Mesenchymal stem cell (in vitro differentiated cells and primary cell): ENCODE measurements at regions not wholly inside any gene's neighbourhood (a gene's known extent, or its start where the extent isn't known, plus 50 kb on each side); places are given as distances from the start of the nearest gene placed in this dataset.

Experiments
- DNase-seq: peaks from one replicate; pipeline ENCODE4 v3.0.0-alpha.2; 2013
- H2AFZ ChIP-seq: one replicate; pipeline ENCODE4 v1.6.1; 2013; ENCODE audit warnings: low read depth, mild to moderate bottlenecking, control low read depth, inconsistent platforms, low read length, moderate library complexity
- H2AK5ac ChIP-seq: 2 replicates; pipeline ENCODE4 v1.6.1; 2013; ENCODE audit warnings: low read length, moderate library complexity, mild to moderate bottlenecking, inconsistent platforms; ENCODE audit not compliant: severe bottlenecking
- H2BK120ac ChIP-seq: one replicate; pipeline ENCODE4 v1.6.1; 2013; ENCODE audit warnings: low read depth, mild to moderate bottlenecking, inconsistent platforms, low read length, moderate library complexity
- H2BK12ac ChIP-seq, 2 experiments: one replicate each; pipeline ENCODE4 v1.6.1; 2013; ENCODE audit warnings: inconsistent platforms in 2 of 2, low read length in 2 of 2, mild to moderate bottlenecking in 2 of 2, moderate library complexity in 2 of 2, control low read depth in 1 of 2
- H2BK15ac ChIP-seq: one replicate; pipeline ENCODE4 v1.6.1; 2013; ENCODE audit warnings: mild to moderate bottlenecking, low read depth, inconsistent platforms; ENCODE audit not compliant: poor library complexity, severe bottlenecking
- H2BK5ac ChIP-seq: 2 replicates; pipeline ENCODE4 v1.6.1; 2013; ENCODE audit warnings: low read depth, mild to moderate bottlenecking, low read length, control low read depth, inconsistent platforms; ENCODE audit not compliant: poor library complexity, severe bottlenecking
- H3K14ac ChIP-seq, 2 experiments: one replicate each; pipeline ENCODE4 v1.6.1; 2013; ENCODE audit warnings: inconsistent platforms in 2 of 2, low read length in 2 of 2, control low read depth in 1 of 2, mild to moderate bottlenecking in 1 of 2, moderate library complexity in 1 of 2
- H3K18ac ChIP-seq, 2 experiments: one replicate each; pipeline ENCODE4 v1.6.1; 2013; ENCODE audit warnings: inconsistent platforms in 2 of 2, low read length in 2 of 2, control low read depth in 1 of 2, low read depth in 1 of 2, mild to moderate bottlenecking in 1 of 2
- H3K23ac ChIP-seq, 2 experiments: one replicate each; pipeline ENCODE4 v1.6.1; 2013; ENCODE audit warnings: inconsistent platforms in 2 of 2, low read length in 2 of 2, mild to moderate bottlenecking in 2 of 2, moderate library complexity in 2 of 2, control low read depth in 1 of 2
- H3K27ac ChIP-seq: 2 replicates; pipeline ENCODE4 v1.5.1; 2013; ENCODE audit warnings: mild to moderate bottlenecking, moderate library complexity, low read length, control low read depth, inconsistent platforms; ENCODE audit not compliant: poor library complexity, severe bottlenecking
- H3K27me3 ChIP-seq, 2 experiments: 2 replicates each; pipeline versions ENCODE4 v1.6.1 to v1.7.0; 2013; ENCODE audit warnings: low read length in 2 of 2, mild to moderate bottlenecking in 2 of 2, moderate library complexity in 2 of 2, control low read depth in 1 of 2, inconsistent platforms in 1 of 2; ENCODE audit not compliant: control insufficient read depth in 1 of 2, insufficient read depth in 1 of 2
- H3K36me3 ChIP-seq, 2 experiments: 2 replicates each; pipeline versions ENCODE4 v1.6.1 to v1.7.0; 2013; ENCODE audit warnings: low read length in 2 of 2, control low read depth in 1 of 2, inconsistent platforms in 1 of 2, low read depth in 1 of 2, mild to moderate bottlenecking in 1 of 2; ENCODE audit not compliant: insufficient read depth in 2 of 2, control insufficient read depth in 1 of 2
- H3K4ac ChIP-seq, 2 experiments: one replicate each; pipeline ENCODE4 v1.6.1; 2013; ENCODE audit warnings: inconsistent platforms in 2 of 2, low read length in 2 of 2, mild to moderate bottlenecking in 2 of 2, moderate library complexity in 2 of 2, control low read depth in 1 of 2, low read depth in 1 of 2
- H3K4me1 ChIP-seq: 2 replicates; pipeline ENCODE4 v1.6.1; 2013; ENCODE audit warnings: low read depth, low read length, control low read depth; ENCODE audit not compliant: control insufficient read depth, insufficient read depth
- H3K4me2 ChIP-seq: 2 replicates; pipeline ENCODE4 v1.6.1; 2013; ENCODE audit warnings: low read length, mild to moderate bottlenecking, inconsistent platforms; ENCODE audit not compliant: poor library complexity, severe bottlenecking
- H3K4me3 ChIP-seq, 2 experiments: 2 replicates each; pipeline versions ENCODE4 v1.5.1 to v1.7.0; 2013; ENCODE audit warnings: low read length in 2 of 2, mild to moderate bottlenecking in 2 of 2, control low read depth in 1 of 2, low read depth in 1 of 2; ENCODE audit not compliant: insufficient read depth in 1 of 2
- H3K79me1 ChIP-seq: replicated peaks from 2 replicates; pipeline ENCODE4 v1.6.1; 2013; ENCODE audit warnings: mild to moderate bottlenecking, control low read depth, low read length, inconsistent platforms; ENCODE audit not compliant: poor library complexity, severe bottlenecking
- H3K9ac ChIP-seq: 2 replicates; pipeline ENCODE4 v1.7.0; 2013; ENCODE audit warnings: mild to moderate bottlenecking, low read length, moderate library complexity
- H3K9me3 ChIP-seq: 2 replicates; pipeline ENCODE4 v1.7.0; 2013; ENCODE audit warnings: mild to moderate bottlenecking, low read length; ENCODE audit not compliant: control insufficient read depth
- H4K8ac ChIP-seq: one replicate; pipeline ENCODE4 v1.6.1; 2013; ENCODE audit warnings: inconsistent platforms, mild to moderate bottlenecking, low read length, moderate library complexity
- H4K91ac ChIP-seq: one replicate; pipeline ENCODE4 v1.6.1; 2013; ENCODE audit warnings: mild to moderate bottlenecking, low read length, inconsistent platforms
- WGBS: methylation state at CpG from one replicate; pipeline ENCODE4 v1.1.7; 2013; ENCODE audit warnings: mixed read lengths; 5-methylcytosine and 5-hydroxymethylcytosine counted together

DNA sequence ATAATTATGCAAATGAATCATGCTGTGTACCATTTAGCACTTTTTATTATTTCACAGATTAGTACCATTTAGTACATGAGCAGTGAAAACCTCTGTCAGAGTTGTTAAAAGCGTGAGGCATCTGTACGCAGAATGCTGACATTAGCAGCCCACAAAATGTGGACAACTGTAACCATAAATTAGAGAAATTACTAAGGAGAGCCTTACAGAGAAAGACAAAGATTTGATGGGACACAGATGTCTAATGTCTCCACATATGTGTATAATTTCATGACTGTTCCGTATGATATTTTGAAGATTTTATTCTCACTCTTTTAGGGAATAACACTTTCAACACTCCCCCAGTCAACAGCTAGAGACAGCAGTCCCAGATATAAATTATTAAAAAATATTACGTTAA is 414.0 kb upstream of the ANKRD30A start:
- Histone ChIP-seq H3K18ac (no peak overlapping the region), H3K14ac (no peak overlapping the region), H3K4me3 (no peak overlapping the region), H2BK12ac (no peak overlapping the region), H4K8ac (no peak overlapping the region), H3K9ac (no peak overlapping the region), H2BK120ac (no peak overlapping the region), H3K9me3 (no peaks in the 10 kb centered on the region), H2BK5ac (no peak overlapping the region), H2BK15ac (no peak overlapping the region), H3K27me3 (no peaks in the 10 kb centered on the region), H3K4ac (no peak overlapping the region), H4K91ac (no peak overlapping the region), H2AFZ (no peak overlapping the region), H3K23ac (no peak overlapping the region), H3K36me3 (no peaks in the 10 kb centered on the region), H3K79me1 (no peaks in the 10 kb centered on the region), H3K4me2 (no peak overlapping the region), H2AK5ac (no peak overlapping the region), H3K27ac (no peak overlapping the region), H3K4me1 (no peaks in the 10 kb centered on the region)
- no peak for DNase-seq
- 94% methylated on average over 2 of the region's 4 CpGs for WGBS

DNA sequence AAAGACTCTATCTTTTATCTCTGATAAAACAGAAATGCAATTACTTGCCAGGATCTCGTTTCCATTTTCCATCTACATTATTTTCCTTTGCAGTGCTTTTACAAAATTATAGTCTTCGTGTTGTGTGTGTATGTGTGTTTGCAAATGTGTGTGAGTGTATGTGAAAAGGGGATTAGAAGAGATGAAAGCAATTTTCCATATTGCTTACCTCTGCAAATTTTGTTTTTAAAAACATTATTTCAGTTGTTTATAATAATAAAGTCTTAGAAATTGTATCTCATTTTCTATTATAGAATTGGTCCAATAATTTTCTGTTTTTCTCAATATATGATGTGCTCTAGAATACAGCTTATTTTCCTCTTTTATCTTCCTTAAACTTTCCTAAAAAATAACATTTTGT is 421.3 kb upstream of the ANKRD30A start:
- 86% methylated on average over 1 of the region's 2 CpGs for WGBS
- no peak overlapping the region for H4K8ac ChIP-seq
- H3K14ac ChIP-seq = no peak overlapping the region
- no peak overlapping the region for H2AK5ac ChIP-seq
- H3K27me3 ChIP-seq = no peaks in the 10 kb centered on the region
- H3K4ac ChIP-seq = no peak overlapping the region
- H3K18ac ChIP-seq = no peak overlapping the region
- no peak overlapping the region for H3K27ac ChIP-seq
- no peak overlapping the region for H2AFZ ChIP-seq
- no peak overlapping the region for H3K4me3 ChIP-seq
- H2BK12ac ChIP-seq = no peak overlapping the region
- DNase-seq = no peak
- no peak overlapping the region for H3K4me2 ChIP-seq
- peaks cover 4% of the 10 kb centered on the region for H3K9me3 ChIP-seq
- no peaks in the 10 kb centered on the region for H3K36me3 ChIP-seq
- no peak overlapping the region for H3K9ac ChIP-seq
- H3K79me1 ChIP-seq = no peaks in the 10 kb centered on the region
- H2BK120ac ChIP-seq = no peak overlapping the region
- H3K4me1 ChIP-seq = no peaks in the 10 kb centered on the region
- H4K91ac ChIP-seq = no peak overlapping the region
- H2BK5ac ChIP-seq = no peak overlapping the region
- no peak overlapping the region for H3K23ac ChIP-seq
- no peak overlapping the region for H2BK15ac ChIP-seq

DNA sequence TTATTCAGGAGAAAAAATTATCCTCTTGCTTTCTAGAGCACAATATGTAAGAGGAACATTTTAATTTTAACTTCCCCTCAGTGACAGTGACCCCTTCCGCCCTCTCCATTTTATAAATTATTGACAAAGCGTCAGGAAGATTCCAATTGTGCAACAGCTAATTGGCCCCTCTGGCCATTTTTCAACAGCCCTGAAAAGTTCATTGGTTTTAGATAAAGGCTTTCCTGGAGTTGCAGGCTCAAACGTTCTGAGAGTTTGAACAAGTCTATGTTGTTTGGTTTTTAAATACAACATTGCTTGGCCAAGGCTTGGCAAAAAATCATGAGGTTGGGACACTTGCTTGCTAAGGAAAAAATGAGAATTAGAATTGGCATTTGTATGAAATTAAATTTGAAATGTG is 422.2 kb upstream of the ANKRD30A start:
- no peaks in the 10 kb centered on the region for H3K79me1 ChIP-seq
- H3K23ac ChIP-seq = no peak overlapping the region
- no peak overlapping the region for H3K9ac ChIP-seq
- 64% methylated on average over 3 of the region's 3 CpGs for WGBS
- peaks cover 4% of the 10 kb centered on the region for H3K9me3 ChIP-seq
- no peak overlapping the region for H4K91ac ChIP-seq
- H3K14ac ChIP-seq = no peak overlapping the region
- no peak overlapping the region for H4K8ac ChIP-seq
- H3K36me3 ChIP-seq = no peaks in the 10 kb centered on the region
- no peak overlapping the region for H3K27ac ChIP-seq
- no peak overlapping the region for H2BK5ac ChIP-seq
- no peak overlapping the region for H2BK15ac ChIP-seq
- H2AFZ ChIP-seq = no peak overlapping the region
- H2BK120ac ChIP-seq = peak overlapping the region; percentile 34
- no peak overlapping the region for H3K4ac ChIP-seq
- no peak overlapping the region for H3K4me2 ChIP-seq
- no peak overlapping the region for H2BK12ac ChIP-seq
- no peaks in the 10 kb centered on the region for H3K27me3 ChIP-seq
- no peak overlapping the region for H2AK5ac ChIP-seq
- H3K18ac ChIP-seq = no peak overlapping the region
- DNase-seq = no peak
- no peak overlapping the region for H3K4me3 ChIP-seq
- H3K4me1 ChIP-seq = no peaks in the 10 kb centered on the region

- Histone ChIP-seq H4K91ac (no peak overlapping the region), H3K14ac (no peak overlapping the region), H3K9ac (no peak overlapping the region), H2BK120ac (no peak overlapping the region), H3K27ac (no peak overlapping the region), H2BK15ac (no peak overlapping the region), H3K36me3 (no peaks in the 10 kb centered on the region), H3K4me2 (no peak overlapping the region), H3K18ac (no peak overlapping the region), H3K23ac (no peak overlapping the region), H3K9me3 (peaks cover 4% of the 10 kb centered on the region), H4K8ac (no peak overlapping the region), H3K4me3 (no peak overlapping the region), H3K27me3 (no peaks in the 10 kb centered on the region), H3K79me1 (no peaks in the 10 kb centered on the region), H3K4me1 (no peaks in the 10 kb centered on the region), H2AK5ac (no peak overlapping the region), H3K4ac (no peak overlapping the region), H2BK5ac (peak overlapping the region; percentile 2), H2BK12ac (no peak overlapping the region), H2AFZ (no peak overlapping the region)
- WGBS = no CpG with 5 or more reads among the region's 1 CpG
- DNase-seq = no peak
Measured at GRCh38 chr10:36700123-36700522, 425.3 kb upstream of the ANKRD30A start.
